ENCODE measurements at regions not wholly inside any gene's neighbourhood (a gene's known extent, or its start where the extent isn't known, plus 50 kb on each side); places are given as distances from the start of the nearest gene placed in this dataset.
"Not testable (repeated sequence)": the region's sequence is repeated elsewhere in the genome, so short reads cannot be mapped to it uniquely, and the experiment has no call there.

GRCh38 chr12:25682421-25682820 lies 129.3 kb upstream of the LMNTD1 start:
- 92 to 96% methylated on average over 1 of the region's 1 CpG for WGBS, 2 donors
- H3K36me3 ChIP-seq, result no peaks in the 10 kb centered on the region
- intact Hi-C loops (cut with DNase I), result no loop called here
- TF ChIP-seq CTCF (IDR thresholded peaks at IDR 0.05), result no peak
- TF ChIP-seq POLR2A (IDR thresholded peaks at IDR 0.05), result no peak
- DNase-seq, result no peak
- no peaks in the 10 kb centered on the region for H3K27me3 ChIP-seq
- no peak overlapping the region for H3K27ac ChIP-seq
- no peaks in the 10 kb centered on the region for H3K4me1 ChIP-seq
- H3K4me3 ChIP-seq, result no peak overlapping the region
- H3K9me3 ChIP-seq, result no peaks in the 10 kb centered on the region

- DNase-seq, result no peak
- Histone ChIP-seq H3K27ac (no peak overlapping the region), H3K27me3 (no peaks in the 10 kb centered on the region), H3K4me1 (no peaks in the 10 kb centered on the region), H3K9me3 (no peaks in the 10 kb centered on the region), H3K4me3 (no peak overlapping the region), H3K36me3 (no peaks in the 10 kb centered on the region)
- 77 to 79% methylated on average over 2 of the region's 2 CpGs for WGBS, 2 donors
- no peak for TF ChIP-seq CTCF (IDR thresholded peaks at IDR 0.05)
- no peak for TF ChIP-seq POLR2A (IDR thresholded peaks at IDR 0.05)
- intact Hi-C loops (cut with DNase I), result no loop called here
Observed at GRCh38 chr12:25684070-25684469, 131.0 kb upstream of the LMNTD1 start.

GRCh38 chr12:25686351-25686750 lies 133.3 kb upstream of the LMNTD1 start:
- no peak for TF ChIP-seq CTCF (IDR thresholded peaks at IDR 0.05)
- TF ChIP-seq POLR2A (IDR thresholded peaks at IDR 0.05), result no peak
- Histone ChIP-seq H3K27me3 (no peaks in the 10 kb centered on the region), H3K36me3 (no peaks in the 10 kb centered on the region), H3K9me3 (no peaks in the 10 kb centered on the region), H3K4me1 (no peaks in the 10 kb centered on the region), H3K4me3 (no peak overlapping the region), H3K27ac (no peak overlapping the region)
- intact Hi-C loops (cut with DNase I), result no loop called here
- WGBS, 2 donors, result 95% methylated on average over 3 of the region's 19 CpGs; no CpG with 5 or more reads in 1 of the 2 donors
- no peak for DNase-seq

- intact Hi-C loops (cut with DNase I), result no loop called here
- WGBS, 2 donors, result 92 to 100% methylated on average over 1 to 4 of the region's 6 CpGs
- TF ChIP-seq POLR2A (IDR thresholded peaks at IDR 0.05), result no peak
- TF ChIP-seq CTCF (IDR thresholded peaks at IDR 0.05), result no peak
Observed at GRCh38 chr12:25687226-25687625, 134.1 kb upstream of the LMNTD1 start.

GRCh38 chr12:25688851-25689250 lies 135.8 kb upstream of the LMNTD1 start:
- H3K36me3 ChIP-seq; H3K9me3 ChIP-seq; intact Hi-C loops (cut with DNase I); DNase-seq; H3K4me1 ChIP-seq; H3K27me3 ChIP-seq; H3K4me3 ChIP-seq; H3K27ac ChIP-seq: not testable (repeated sequence)
- 89 to 92% methylated on average over 7 to 9 of the region's 9 CpGs for WGBS, 2 donors

More at GRCh38 chr12:25687226-25687625, 134.1 kb upstream of the LMNTD1 start:
- no peak overlapping the region for H3K27ac ChIP-seq
- no peak overlapping the region for H3K4me3 ChIP-seq
- DNase-seq, result no peak
- no peaks in the 10 kb centered on the region for H3K9me3 ChIP-seq
- H3K27me3 ChIP-seq, result no peaks in the 10 kb centered on the region
- H3K36me3 ChIP-seq, result no peaks in the 10 kb centered on the region
- no peaks in the 10 kb centered on the region for H3K4me1 ChIP-seq

GRCh38 chr12:25689996-25690501 lies 137.0 kb upstream of the LMNTD1 start:
- 59 to 63% methylated on average over 3 to 5 of the region's 5 CpGs for WGBS, 2 donors
- no peaks in the 10 kb centered on the region for H3K27me3 ChIP-seq
- H3K4me3 ChIP-seq, result no peak overlapping the region
- intact Hi-C loops (cut with DNase I), result no loop called here
- TF ChIP-seq CTCF (IDR thresholded peaks at IDR 0.05), result no peak
- no peak for TF ChIP-seq POLR2A (IDR thresholded peaks at IDR 0.05)
- H3K27ac ChIP-seq, result no peak overlapping the region
- no peak for DNase-seq
- no peaks in the 10 kb centered on the region for H3K9me3 ChIP-seq
- peaks cover 0 to 7% (median 0%) of the 10 kb centered on the region in 3 donors for H3K4me1 ChIP-seq
- no peaks in the 10 kb centered on the region for H3K36me3 ChIP-seq

Measured in esophagus squamous epithelium (tissue), 5 donors.